Coronary artery (tissue), 2 donors: ENCODE measurements at regions not wholly inside any gene's neighbourhood (a gene's known extent, or its start where the extent isn't known, plus 50 kb on each side); places are given as distances from the start of the nearest gene placed in this dataset.

Source experiments
- DNase-seq: peaks from one replicate; pipeline ENCODE4 v3.0.0-alpha.2; 2017; ENCODE audit warnings: low spot score
- H3K27ac ChIP-seq, 2 donors: fragments of 200-600 bp; sonication (generic); one replicate each; pipeline ENCODE4 v1.5.1; 2016 to 2019
- H3K4me3 ChIP-seq: fragments of 200-600 bp; sonication (generic); 2 replicates; pipeline ENCODE4 v1.5.1; 2016; ENCODE audit warnings: mild to moderate bottlenecking, moderate library complexity
- TF ChIP-seq, protein P1 (sequence below): fragments of 200-600 bp; sonication (generic); IDR thresholded peaks from one replicate; pipeline ENCODE4 v1.5.1; 2019; ENCODE audit warnings: antibody characterized with exemption

DNA sequence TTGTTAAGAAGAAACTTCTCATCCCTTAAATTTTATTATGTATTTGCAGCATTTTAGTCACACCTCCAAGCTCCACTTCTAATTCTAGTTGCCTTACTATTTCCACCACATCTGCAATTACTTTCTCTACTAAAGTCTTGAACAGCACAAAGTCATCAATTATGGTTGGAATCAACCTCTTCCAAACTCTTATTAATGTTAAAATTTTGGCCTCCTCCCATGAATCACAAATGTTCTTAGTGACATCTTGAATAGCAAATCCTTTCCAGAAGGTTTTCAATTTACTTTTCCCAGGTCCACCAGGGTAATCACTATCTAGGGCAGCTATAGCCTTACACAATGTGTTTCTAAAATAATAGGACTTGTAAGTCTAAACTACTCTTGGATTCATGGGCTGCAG lies 126.3 kb upstream of the POM121L12 start:
- TF ChIP-seq, protein P1, sequence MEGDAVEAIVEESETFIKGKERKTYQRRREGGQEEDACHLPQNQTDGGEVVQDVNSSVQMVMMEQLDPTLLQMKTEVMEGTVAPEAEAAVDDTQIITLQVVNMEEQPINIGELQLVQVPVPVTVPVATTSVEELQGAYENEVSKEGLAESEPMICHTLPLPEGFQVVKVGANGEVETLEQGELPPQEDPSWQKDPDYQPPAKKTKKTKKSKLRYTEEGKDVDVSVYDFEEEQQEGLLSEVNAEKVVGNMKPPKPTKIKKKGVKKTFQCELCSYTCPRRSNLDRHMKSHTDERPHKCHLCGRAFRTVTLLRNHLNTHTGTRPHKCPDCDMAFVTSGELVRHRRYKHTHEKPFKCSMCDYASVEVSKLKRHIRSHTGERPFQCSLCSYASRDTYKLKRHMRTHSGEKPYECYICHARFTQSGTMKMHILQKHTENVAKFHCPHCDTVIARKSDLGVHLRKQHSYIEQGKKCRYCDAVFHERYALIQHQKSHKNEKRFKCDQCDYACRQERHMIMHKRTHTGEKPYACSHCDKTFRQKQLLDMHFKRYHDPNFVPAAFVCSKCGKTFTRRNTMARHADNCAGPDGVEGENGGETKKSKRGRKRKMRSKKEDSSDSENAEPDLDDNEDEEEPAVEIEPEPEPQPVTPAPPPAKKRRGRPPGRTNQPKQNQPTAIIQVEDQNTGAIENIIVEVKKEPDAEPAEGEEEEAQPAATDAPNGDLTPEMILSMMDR, result no peak

DNA sequence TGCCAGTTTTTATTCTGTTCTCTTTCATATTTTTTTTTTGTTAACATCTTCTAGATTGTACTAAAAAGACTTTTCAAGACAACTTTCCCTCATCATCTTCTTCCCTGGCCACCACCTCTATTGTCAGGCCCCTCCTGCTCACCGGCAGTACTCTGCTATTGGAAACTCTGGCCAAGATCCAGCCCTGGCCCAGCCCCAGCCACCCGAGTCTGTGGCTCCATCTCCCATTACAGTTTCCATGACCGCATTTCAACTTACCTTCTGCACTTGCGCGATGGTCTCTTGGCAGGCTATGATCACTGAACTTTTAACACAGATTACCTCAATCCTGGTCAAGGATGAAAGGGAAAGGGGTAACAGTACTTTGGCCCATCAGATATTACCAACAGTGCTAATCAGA lies 137.7 kb upstream of the POM121L12 start:
- H3K27ac ChIP-seq, result peak overlapping the region; percentile 18 to 73
- DNase-seq, result no peak
- TF ChIP-seq, protein P1, result no peak
- H3K4me3 ChIP-seq, result peak overlapping the region; percentile 10

More for the DNA sequence above, 126.3 kb upstream of the POM121L12 start:
- no peak for DNase-seq
- Histone ChIP-seq H3K4me3 (no peak overlapping the region), H3K27ac (no peak overlapping the region)

DNA sequence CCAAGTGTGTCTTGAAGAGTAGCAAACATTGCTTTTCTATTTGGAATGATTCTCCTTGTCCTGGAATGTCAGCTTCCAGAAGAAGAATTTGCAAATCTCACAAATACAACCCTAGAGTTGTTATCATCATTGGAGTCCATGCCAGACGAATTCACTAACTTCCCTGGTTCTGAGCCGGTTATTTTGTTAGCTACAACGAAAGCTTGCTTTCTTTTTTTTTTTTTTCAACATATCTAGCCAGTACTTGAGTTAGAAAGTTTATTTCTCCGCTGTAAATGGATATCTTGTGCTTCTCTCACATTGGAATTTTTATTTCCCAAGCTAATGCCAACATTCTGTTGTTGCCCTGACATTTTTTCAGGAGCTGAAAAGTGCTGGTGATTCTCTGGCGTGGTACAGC lies 138.1 kb upstream of the POM121L12 start:
- no peak for DNase-seq
- TF ChIP-seq, protein P1, result no peak

DNA sequence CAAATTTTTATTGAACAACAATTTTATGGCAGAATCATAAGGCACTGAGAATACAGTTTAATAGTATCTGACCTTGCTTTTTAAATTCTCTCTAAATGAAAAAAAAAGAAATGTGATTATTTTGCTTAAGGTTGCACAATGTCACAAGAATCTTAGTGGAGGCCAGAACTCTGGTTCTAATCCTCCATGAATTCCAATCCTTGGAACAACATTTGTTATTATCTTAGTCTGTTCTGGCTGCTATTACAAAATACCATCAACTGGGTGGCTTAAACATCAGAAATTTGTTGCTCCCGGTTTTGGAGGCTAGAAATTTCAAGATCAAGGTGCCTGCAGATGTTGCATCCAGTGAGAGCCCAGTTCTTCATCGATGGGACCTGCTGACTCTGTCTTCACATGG lies 158.2 kb upstream of the POM121L12 start:
- Histone ChIP-seq H3K4me3 (no peak overlapping the region), H3K27ac (no peak overlapping the region)
- no peak for DNase-seq
- TF ChIP-seq, protein P1, result no peak

More for the DNA sequence above, 138.1 kb upstream of the POM121L12 start:
- Histone ChIP-seq H3K4me3 (peak overlapping the region; percentile 10), H3K27ac (peak overlapping the region; percentile 18 to 73)

DNA sequence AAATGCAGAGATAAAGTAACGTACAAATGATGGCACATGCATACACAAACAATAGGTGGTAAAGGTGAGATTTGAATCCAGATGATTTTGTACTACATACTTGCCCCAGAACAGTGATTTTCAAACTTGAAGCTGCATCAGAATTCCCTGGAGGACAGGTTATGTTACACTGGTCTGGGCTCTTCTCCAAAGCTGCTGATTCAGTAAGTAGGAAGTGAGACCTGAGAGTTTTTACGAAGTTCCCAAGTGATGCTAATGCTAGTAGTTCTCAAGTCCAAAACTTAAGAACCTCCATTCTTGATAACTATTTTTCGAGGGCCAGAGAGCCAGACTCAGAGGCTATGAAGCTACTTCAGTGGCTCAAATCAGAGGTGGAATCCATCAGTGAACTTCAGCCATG lies 159.0 kb upstream of the POM121L12 start:
- Histone ChIP-seq H3K27ac (no peak overlapping the region), H3K4me3 (no peak overlapping the region)
- TF ChIP-seq, protein P1, result no peak
- DNase-seq, result no peak

DNA sequence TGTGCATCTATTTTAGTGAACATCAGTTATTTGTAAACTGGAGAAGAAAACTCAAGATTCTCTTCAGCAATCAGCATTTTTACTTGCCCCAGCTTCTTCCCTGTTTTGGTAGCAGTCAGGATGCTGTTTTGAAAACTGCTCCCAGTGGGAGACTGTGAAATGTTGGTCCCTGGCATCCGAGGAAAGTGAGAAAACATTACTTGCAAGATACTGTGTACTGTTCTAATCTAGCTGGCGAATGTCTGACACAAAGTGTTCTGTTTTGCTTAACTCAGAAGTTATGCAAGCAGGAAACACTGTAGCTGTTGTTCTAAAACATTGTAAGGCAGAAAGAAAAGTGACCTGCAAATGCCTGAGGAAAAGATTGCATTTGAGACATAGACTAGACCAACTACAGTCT lies 171.8 kb upstream of the POM121L12 start:
- TF ChIP-seq, protein P1, result no peak
- Histone ChIP-seq H3K4me3 (no peak overlapping the region), H3K27ac (peak overlapping the region in 1 of 2 donors; percentile 58)
- no peak for DNase-seq

DNA sequence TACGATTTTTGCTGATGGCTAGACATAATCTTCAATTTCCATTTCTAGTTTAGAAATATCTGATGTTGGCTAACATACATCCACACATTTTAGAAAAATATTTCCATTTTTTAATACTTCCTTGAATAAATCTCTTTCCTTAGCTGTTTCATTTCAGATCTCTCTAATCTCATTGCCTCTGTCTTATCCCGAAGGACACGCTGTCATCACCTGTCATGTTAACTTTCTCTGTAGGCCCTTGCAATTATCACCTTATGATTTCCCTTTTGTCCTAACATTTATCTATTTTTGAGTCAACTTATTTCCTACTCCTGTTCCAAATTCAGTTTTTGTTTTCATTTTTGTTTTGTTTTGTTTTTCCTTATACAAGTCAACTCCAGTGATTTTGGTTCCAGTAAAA lies 173.1 kb upstream of the POM121L12 start:
- no peak for DNase-seq
- TF ChIP-seq, protein P1, result no peak
- Histone ChIP-seq H3K4me3 (no peak overlapping the region), H3K27ac (peak overlapping the region in 1 of 2 donors; percentile 13)
